Mesothelial cell of epicardium (in vitro differentiated cells): ENCODE measurements at regions not wholly inside any gene's neighbourhood (a gene's known extent, or its start where the extent isn't known, plus 50 kb on each side); places are given as distances from the start of the nearest gene placed in this dataset.

Experiments
- DNase-seq, 2 experiments: peaks; one replicate each; pipeline ENCODE4 v3.0.0; 2021; ENCODE audit warnings: low spot score in 2 of 2; ENCODE audit not compliant: unreplicated experiment in 2 of 2
- H3K27ac Mint-ChIP-seq: 2 replicates; pipeline ENCODE4 v1.8.0; 2021; ENCODE audit warnings: mixed read lengths
- H3K27me3 Mint-ChIP-seq: 2 replicates; pipeline ENCODE4 v1.8.0; 2021; ENCODE audit warnings: low read depth, mixed read lengths
- H3K36me3 Mint-ChIP-seq: 2 replicates; pipeline ENCODE4 v1.8.0; 2021; ENCODE audit warnings: mixed read lengths
- H3K4me1 Mint-ChIP-seq: 2 replicates; pipeline ENCODE4 v1.8.0; 2021; ENCODE audit warnings: mixed read lengths
- H3K4me3 Mint-ChIP-seq: 2 replicates; pipeline ENCODE4 v1.8.0; 2021; ENCODE audit warnings: mild to moderate bottlenecking, moderate library complexity, mixed read lengths
- H3K9me3 Mint-ChIP-seq: 2 replicates; pipeline ENCODE4 v1.8.0; 2021; ENCODE audit warnings: mixed read lengths
- TF ChIP-seq, protein P1 (sequence below): fragments of 200-600 bp; sonication (generic); IDR thresholded peaks from one replicate; pipeline ENCODE4 v1.5.0; 2021; ENCODE audit warnings: antibody characterized with exemption; ENCODE audit not compliant: unreplicated experiment

GRCh38 chr14:86015511-86015910 lies 485.6 kb downstream of the FLRT2 start:
- TF ChIP-seq, protein P1, sequence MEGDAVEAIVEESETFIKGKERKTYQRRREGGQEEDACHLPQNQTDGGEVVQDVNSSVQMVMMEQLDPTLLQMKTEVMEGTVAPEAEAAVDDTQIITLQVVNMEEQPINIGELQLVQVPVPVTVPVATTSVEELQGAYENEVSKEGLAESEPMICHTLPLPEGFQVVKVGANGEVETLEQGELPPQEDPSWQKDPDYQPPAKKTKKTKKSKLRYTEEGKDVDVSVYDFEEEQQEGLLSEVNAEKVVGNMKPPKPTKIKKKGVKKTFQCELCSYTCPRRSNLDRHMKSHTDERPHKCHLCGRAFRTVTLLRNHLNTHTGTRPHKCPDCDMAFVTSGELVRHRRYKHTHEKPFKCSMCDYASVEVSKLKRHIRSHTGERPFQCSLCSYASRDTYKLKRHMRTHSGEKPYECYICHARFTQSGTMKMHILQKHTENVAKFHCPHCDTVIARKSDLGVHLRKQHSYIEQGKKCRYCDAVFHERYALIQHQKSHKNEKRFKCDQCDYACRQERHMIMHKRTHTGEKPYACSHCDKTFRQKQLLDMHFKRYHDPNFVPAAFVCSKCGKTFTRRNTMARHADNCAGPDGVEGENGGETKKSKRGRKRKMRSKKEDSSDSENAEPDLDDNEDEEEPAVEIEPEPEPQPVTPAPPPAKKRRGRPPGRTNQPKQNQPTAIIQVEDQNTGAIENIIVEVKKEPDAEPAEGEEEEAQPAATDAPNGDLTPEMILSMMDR = no peak
- H3K27ac Mint-ChIP-seq = no peak overlapping the region
- no peaks in the 10 kb centered on the region for H3K36me3 Mint-ChIP-seq
- peaks cover 4% of the 10 kb centered on the region for H3K9me3 Mint-ChIP-seq
- H3K27me3 Mint-ChIP-seq = no peaks in the 10 kb centered on the region
- peaks cover 6% of the 10 kb centered on the region for H3K4me1 Mint-ChIP-seq
- no peak overlapping the region for H3K4me3 Mint-ChIP-seq
- no peak for DNase-seq

DNA sequence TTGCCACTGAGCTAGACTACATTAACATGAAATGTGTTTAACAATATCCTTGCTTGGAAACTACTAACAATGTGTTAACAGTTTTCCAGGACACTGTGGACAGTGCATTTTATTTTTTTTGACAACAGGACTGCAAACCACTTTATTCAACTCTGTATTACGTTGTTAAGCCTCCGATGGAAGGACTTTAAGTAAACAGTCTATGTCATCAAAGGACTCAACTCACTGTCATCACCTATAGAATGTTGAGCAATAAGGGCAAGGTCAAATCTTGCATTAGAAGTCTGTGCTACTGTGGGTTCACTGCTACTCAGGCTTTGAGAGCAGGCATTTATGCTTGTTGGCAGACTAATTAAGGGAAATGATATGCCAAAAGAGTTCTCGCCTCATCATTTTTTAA lies 483.7 kb downstream of the FLRT2 start:
- H3K4me3 Mint-ChIP-seq = no peak overlapping the region

DNA sequence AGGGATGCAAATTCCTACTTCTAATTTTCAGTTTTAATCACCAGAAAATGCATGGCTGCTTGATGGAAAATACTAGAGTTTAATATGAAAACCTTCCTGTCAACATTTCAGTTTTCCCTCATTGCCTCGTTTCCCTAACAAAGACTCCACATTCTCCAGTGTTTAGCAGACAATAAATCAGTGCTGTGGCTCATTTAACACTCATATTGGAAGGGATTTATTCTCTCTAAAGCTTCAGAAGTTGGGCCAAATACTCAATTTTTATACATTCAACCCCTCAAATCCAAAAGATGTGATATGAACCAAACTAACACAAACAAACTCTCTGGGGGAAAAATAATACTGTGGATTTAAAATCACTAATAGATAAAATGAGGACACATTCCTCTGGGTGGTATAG lies 482.5 kb downstream of the FLRT2 start:
- no peak overlapping the region for H3K27ac Mint-ChIP-seq
- no peak for DNase-seq
- H3K9me3 Mint-ChIP-seq = peaks cover 4% of the 10 kb centered on the region
- no peaks in the 10 kb centered on the region for H3K27me3 Mint-ChIP-seq
- peaks cover 10% of the 10 kb centered on the region for H3K4me1 Mint-ChIP-seq
- no peak overlapping the region for H3K4me3 Mint-ChIP-seq
- TF ChIP-seq, protein P1 = no peak
- H3K36me3 Mint-ChIP-seq = no peaks in the 10 kb centered on the region

More for the DNA sequence above, 483.7 kb downstream of the FLRT2 start:
- peaks cover 10% of the 10 kb centered on the region for H3K4me1 Mint-ChIP-seq
- peaks cover 4% of the 10 kb centered on the region for H3K9me3 Mint-ChIP-seq
- no peaks in the 10 kb centered on the region for H3K36me3 Mint-ChIP-seq
- TF ChIP-seq, protein P1 = no peak
- no peak overlapping the region for H3K27ac Mint-ChIP-seq
- DNase-seq = no peak
- H3K27me3 Mint-ChIP-seq = no peaks in the 10 kb centered on the region

- Mint-ChIP-seq H3K4me1 (peaks cover 12% of the 10 kb centered on the region), H3K4me3 (no peak overlapping the region), H3K27me3 (no peaks in the 10 kb centered on the region), H3K27ac (no peak overlapping the region), H3K9me3 (no peaks in the 10 kb centered on the region), H3K36me3 (no peaks in the 10 kb centered on the region)
- TF ChIP-seq, protein P1 = no peak
- no peak for DNase-seq
Measured at GRCh38 chr14:86003998-86004397, 474.1 kb downstream of the FLRT2 start.

GRCh38 chr14:85996551-85996950 lies 466.6 kb downstream of the FLRT2 start:
- no peak overlapping the region for H3K4me3 Mint-ChIP-seq
- DNase-seq = no peak
- H3K27me3 Mint-ChIP-seq = no peaks in the 10 kb centered on the region
- H3K27ac Mint-ChIP-seq = no peak overlapping the region
- H3K4me1 Mint-ChIP-seq = peaks cover 11% of the 10 kb centered on the region
- H3K36me3 Mint-ChIP-seq = no peaks in the 10 kb centered on the region
- H3K9me3 Mint-ChIP-seq = no peaks in the 10 kb centered on the region
- TF ChIP-seq, protein P1 = no peak

GRCh38 chr14:85991156-85991555 lies 461.2 kb downstream of the FLRT2 start:
- Mint-ChIP-seq H3K9me3 (no peaks in the 10 kb centered on the region), H3K27me3 (peaks cover 7% of the 10 kb centered on the region), H3K4me3 (no peak overlapping the region), H3K4me1 (peaks cover 4% of the 10 kb centered on the region), H3K27ac (no peak overlapping the region), H3K36me3 (no peaks in the 10 kb centered on the region)
- TF ChIP-seq, protein P1 = no peak
- no peak for DNase-seq
